Hepatocyte (in vitro differentiated cells): ENCODE measurements at regions not wholly inside any gene's neighbourhood (a gene's known extent, or its start where the extent isn't known, plus 50 kb on each side); places are given as distances from the start of the nearest gene placed in this dataset.

Experiments used
- CTCF ChIP-seq: fragments of 200-600 bp; sonication (generic); IDR thresholded peaks from 2 replicates; pipeline ENCODE4 v1.5.1; 2016; ENCODE audit warnings: antibody characterized with exemption, mild to moderate bottlenecking; ENCODE audit not compliant: poor library complexity
- EZH2phosphoT487 ChIP-seq: fragments of 200-600 bp; sonication (generic); IDR thresholded peaks from one replicate; pipeline ENCODE4 v1.6.1; 2018; ENCODE audit warnings: antibody characterized with exemption, mild to moderate bottlenecking, low read depth, moderate library complexity; ENCODE audit not compliant: unreplicated experiment, severe bottlenecking

DNA sequence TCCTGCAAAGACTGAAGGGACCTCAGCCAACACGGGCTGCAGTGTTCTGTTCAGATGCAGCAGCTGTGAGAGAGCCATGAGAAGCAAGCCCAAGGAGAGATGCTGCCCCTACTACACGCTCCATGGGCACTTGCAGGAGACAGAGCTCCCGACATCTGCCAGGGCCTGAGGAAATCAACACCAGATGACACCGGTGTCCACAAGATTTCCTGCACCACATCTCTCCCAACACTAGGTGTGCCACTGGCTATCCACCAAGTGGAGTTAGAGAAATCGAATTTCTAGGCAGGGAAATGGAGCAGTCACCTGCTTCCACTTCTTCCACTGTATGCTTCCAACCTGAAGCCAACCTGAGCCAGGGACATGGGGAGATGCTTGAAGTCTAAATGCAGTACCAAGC lies 445.3 kb downstream of the RWDD3 start:
- TF ChIP-seq CTCF: no peak
- TF ChIP-seq EZH2phosphoT487: no peak
